Adrenal gland (tissue), 9 donors: ENCODE measurements at regions not wholly inside any gene's neighbourhood (a gene's known extent, or its start where the extent isn't known, plus 50 kb on each side); places are given as distances from the start of the nearest gene placed in this dataset.

Source experiments
- DNase-seq, 7 donors: peaks; one replicate each; pipeline ENCODE4 v3.0.0-alpha.2; 2019 to 2020
- H3K27ac ChIP-seq, 5 donors: fragments of 200-600 bp; sonication (generic) in 4 of 5; 1 replicate in 3 of 5; 2 replicates in 2 of 5; pipeline versions ENCODE4 v1.5.1 to v1.8.0; 2016 to 2020; ENCODE audit warnings: mild to moderate bottlenecking in 1 of 5
- H3K27me3 ChIP-seq: fragments of 200-600 bp; 2 replicates; pipeline ENCODE4 v1.8.0; 2021
- H3K36me3 ChIP-seq, 2 donors: fragments of 200-600 bp; replicated peaks in 1 of 2; 1 replicate in 1 of 2; 2 replicates in 1 of 2; pipeline versions ENCODE4 v1.5.1 to v1.8.0; 2018 to 2022
- H3K4me1 ChIP-seq, 2 donors: fragments of 200-600 bp; replicated peaks in 1 of 2; 1 replicate in 1 of 2; 2 replicates in 1 of 2; pipeline versions ENCODE4 v1.5.1 to v1.8.0; 2018 to 2021
- H3K4me3 ChIP-seq, 4 donors: fragments of 200-600 bp; sonication (generic) in 3 of 4; one replicate each; pipeline ENCODE4 v1.5.1; 2016 to 2018
- H3K9me3 ChIP-seq, 3 donors: fragments of 200-600 bp; sonication (generic) in 1 of 3; replicated peaks in 1 of 3; 1 replicate in 2 of 3; 2 replicates in 1 of 3; pipeline versions ENCODE4 v1.5.1 to v1.8.0; 2016 to 2021
- CTCF ChIP-seq, 6 experiments: fragments of 450-650 bp in 4 of 6; fragments of 200-600 bp in 2 of 6; sonication (generic) in 1 of 6; IDR thresholded peaks; 1 replicate in 5 of 6; 2 replicates in 1 of 6; pipeline versions ENCODE4 v1.5.1 to v1.8.0; 2016 to 2021; ENCODE audit warnings: antibody characterized with exemption in 6 of 6, mild to moderate bottlenecking in 2 of 6, moderate library complexity in 1 of 6
- POLR2A ChIP-seq, 2 donors: fragments of 450-650 bp; IDR thresholded peaks; one replicate each; pipeline ENCODE4 v1.6.1; 2017; ENCODE audit warnings: antibody characterized with exemption in 2 of 2, mild to moderate bottlenecking in 2 of 2, moderate library complexity in 1 of 2
- WGBS, 4 donors: extraction: QIAGEN DNeasy Blood & Tissue Kit in 2 of 4; methylation state at CpG; one replicate each; pipeline versions ENCODE4 v1.1.5 to v1.1.7; 2013 to 2017; 5-methylcytosine and 5-hydroxymethylcytosine counted together
- intact Hi-C, 2 donors: fragments of 100-400 bp; cut with DNase I; formaldehyde crosslinking; loops; one replicate each; pipeline versions ENCODE4 v1.14.1 to v1.15.0; 2022 to 2023
- donor health status: healthy with polysubstance abuse.
- donor health status: Bipolar disorder and iron deficiency.
- donor health status: DM: yes; HTN: yes; CAD: no.
- donor health status: DM: no; HTN: no; CAD: no.
- donor health status: DM: no; HTN: no; CAD: no.

GRCh38 chr11:69243496-69244200, 50.3 kb upstream of the MYEOV start:
- intact Hi-C loops, result no loop called here
- no peaks in the 10 kb centered on the region for H3K9me3 ChIP-seq
- peak in 1 of 7 donors; percentile 21 for DNase-seq
- H3K4me1 ChIP-seq, result no peaks in the 10 kb centered on the region
- no peak overlapping the region for H3K4me3 ChIP-seq
- WGBS, 4 donors, result 94 to 100% methylated on average over 1 of the region's 1 CpG; no CpG with 5 or more reads in 2 of the 4 donors
- no peak overlapping the region for H3K27ac ChIP-seq
- TF ChIP-seq POLR2A (IDR thresholded peaks at IDR 0.05) (no peak), CTCF (IDR thresholded peaks at IDR 0.05) (no peak)
- H3K36me3 ChIP-seq, result no peaks in the 10 kb centered on the region
- no peaks in the 10 kb centered on the region for H3K27me3 ChIP-seq
